KG1 (cell line): ENCODE measurements at regions not wholly inside any gene's neighbourhood (a gene's known extent, or its start where the extent isn't known, plus 50 kb on each side); places are given as distances from the start of the nearest gene placed in this dataset.

Experiments used
- DNase-seq: peaks from one replicate; lab custom pipeline; 2025; lab: John Stamatoyannopoulos, UW

DNA sequence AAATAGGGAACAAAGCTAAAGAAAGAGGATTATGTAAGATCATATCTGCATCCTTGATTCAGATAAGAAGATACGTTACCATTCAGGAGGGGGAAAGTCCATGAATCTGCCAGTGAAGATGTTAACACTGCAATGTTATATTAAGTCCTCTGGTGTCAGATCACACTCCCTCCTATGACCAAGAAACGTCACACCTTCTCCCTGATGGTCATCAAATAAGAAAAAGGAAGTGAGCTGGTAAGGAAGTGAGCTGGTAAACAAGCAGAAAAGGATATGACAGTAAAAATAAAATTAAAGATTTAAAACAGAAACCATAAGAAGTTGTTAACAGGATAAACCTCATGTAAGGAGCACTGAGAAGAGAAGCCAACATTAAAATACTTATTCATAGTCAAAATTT lies 340.2 kb downstream of the SEC23A start:
- DNase-seq, result no peak

DNA sequence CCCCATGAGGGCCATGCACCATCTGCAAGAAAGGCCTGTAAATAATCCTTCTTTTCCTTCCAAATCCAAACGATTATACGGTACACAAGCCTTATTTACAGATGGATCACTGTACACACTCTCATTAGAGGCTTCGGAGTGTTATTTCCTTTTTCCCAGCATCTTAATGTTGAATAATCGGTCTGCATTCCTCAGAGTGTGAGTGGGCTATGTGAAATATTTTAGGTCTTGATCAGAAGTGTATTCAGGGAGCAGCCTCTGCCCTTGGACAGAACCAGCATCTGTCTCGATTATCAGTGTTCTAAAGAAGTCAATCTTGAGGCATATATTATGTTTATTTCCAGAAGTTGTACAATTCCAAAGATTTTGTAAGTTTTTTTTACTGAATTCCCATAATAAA lies 340.6 kb downstream of the SEC23A start:
- DNase-seq, result no peak

DNA sequence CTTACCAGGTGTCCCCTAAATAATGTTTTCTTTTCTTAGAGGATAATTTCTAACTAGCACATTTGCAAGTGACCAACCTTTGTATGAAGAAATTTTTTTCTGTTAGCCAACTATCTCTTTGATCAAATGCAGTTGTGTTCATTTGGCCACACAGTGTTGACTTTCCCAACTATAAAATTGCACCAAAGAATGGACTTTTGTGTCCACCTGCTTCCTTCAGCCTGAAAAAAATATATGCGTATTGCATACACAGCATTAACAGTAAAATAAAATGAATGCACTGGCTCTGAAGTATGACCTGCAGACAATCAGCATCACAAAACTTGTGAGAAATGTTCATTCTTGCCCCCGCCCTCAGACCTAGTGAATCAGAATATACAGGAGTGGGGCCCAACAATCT lies 342.0 kb downstream of the SEC23A start:
- DNase-seq, result no peak

DNA sequence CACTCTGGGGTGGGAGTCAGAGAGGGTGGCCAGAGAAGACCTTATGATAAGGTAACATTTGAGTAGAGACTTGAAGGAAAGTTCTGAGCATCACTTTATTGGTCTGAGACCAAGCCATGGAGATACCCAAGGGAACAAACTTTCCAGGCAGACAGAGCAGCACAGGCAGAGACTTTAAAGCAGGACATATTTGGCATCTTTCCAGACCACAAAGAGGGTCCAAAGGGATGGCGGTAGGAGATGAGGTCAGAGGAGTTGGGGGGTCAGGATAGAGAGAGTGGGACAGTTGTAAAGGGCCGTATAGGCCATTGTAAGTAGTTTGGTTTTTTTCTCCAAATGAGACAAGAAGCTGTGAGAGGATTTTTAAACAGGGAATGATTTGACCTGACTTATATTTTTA lies 344.4 kb downstream of the SEC23A start:
- no peak for DNase-seq

DNA sequence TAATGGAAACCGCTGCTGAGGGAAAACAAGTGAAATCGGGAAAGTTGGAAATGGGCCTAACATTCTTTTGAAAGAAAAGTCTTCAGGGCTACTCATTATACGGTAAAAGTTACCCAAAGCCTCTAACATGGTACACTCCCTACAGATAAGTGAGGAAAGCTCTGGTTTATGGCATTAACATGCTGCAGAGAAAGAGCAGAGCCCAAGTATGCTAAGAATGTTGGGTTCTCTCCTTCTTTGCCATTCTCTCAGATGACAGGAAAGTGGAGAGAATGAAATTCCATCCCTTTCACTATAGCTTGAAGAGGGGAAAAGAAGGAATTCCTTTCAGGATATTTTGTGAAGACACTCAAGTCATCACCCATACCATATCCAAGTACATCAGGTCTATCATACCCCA lies 348.0 kb downstream of the SEC23A start:
- DNase-seq, result no peak

DNA sequence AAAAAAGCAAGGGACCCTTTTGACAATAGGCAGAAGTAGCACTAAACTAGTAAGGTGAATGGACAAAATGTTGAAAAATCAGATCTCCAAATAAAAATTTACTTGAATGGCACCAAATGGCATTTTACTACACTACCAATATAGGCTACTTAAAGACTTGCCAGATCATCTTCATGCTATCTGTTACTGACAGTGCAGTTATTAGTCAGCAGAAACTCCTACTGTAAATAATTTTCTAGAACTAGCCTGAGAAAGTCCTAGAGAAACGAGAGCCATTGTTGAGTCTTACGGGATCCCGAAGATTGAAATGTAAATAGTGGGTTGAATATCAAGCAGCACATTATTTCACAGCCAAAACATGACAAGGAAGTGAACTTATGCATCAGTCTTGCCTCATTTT lies 350.3 kb downstream of the SEC23A start:
- DNase-seq, result no peak

DNA sequence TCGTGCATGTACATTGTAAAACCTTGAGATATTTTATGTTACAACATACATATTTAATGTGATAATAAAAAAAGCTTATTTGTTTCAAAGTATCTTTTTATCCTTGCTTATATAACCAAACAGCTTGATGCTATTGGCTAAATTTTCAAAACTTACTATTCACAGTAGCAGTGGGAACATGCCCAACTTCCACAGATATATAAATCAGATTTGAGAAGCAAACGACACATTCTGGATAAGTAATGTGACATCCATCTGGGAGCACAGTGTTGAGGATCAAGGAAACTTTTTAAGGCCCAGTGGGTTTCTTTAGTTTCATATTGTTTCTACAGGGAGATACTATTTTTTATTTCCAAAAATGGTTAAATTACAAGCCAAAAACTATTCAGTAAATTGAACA lies 350.7 kb downstream of the SEC23A start:
- DNase-seq, result no peak

DNA sequence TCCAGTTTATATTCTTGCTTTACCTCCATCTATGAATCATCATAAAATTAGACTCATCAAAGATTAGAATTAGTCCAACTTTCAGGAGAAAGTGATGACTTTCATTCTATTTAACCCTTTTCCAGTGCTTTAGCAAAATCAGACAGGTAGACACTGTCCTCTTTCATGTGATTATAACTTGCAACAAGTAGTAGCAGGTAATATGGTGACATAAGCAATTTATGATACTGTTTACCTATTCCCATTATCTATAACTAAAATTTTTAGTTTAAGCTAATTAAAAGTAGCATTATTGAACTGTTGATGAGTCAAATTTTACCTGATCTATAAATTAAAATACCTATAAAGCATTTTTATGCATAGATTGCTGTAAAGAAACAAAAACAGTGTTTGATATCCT lies 351.6 kb downstream of the SEC23A start:
- DNase-seq, result no peak

DNA sequence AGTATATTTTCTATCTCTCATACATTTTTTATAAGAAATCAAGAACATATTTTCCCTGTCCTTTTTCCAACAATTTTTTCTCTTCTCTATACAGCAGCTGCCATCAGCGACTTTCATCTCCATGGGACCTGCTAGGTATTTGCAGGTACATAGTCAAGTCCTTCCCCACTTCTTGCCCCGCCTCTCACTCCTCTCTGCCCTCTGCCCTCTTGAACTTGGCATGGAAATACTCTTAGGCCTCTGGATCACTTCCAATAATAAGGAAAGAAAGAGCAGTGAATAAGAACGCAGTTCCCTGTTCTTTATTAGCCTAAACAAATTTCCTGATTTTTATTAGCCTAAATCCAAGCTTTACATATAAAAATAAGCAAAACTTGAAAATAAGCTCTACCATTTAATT lies 353.1 kb downstream of the SEC23A start:
- DNase-seq, result no peak

DNA sequence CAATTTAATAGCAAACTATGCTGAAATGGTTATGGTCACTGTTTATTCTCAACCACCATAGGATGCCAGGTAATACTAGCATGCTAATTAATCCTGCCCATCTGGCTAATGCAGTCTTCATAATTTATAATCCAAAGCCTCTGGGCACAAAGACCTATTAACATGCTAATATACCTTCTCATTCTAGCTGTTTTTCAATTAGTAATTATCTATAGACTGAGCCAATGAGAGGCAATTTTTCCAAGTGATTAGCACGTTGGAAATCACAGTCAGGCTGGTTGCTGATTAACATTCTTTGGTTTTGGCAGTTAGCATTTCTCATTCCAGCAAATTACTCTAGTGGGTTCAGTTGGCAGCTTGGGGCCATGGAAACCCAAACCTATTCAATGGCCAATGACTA lies 357.2 kb downstream of the SEC23A start:
- DNase-seq, result no peak

DNA sequence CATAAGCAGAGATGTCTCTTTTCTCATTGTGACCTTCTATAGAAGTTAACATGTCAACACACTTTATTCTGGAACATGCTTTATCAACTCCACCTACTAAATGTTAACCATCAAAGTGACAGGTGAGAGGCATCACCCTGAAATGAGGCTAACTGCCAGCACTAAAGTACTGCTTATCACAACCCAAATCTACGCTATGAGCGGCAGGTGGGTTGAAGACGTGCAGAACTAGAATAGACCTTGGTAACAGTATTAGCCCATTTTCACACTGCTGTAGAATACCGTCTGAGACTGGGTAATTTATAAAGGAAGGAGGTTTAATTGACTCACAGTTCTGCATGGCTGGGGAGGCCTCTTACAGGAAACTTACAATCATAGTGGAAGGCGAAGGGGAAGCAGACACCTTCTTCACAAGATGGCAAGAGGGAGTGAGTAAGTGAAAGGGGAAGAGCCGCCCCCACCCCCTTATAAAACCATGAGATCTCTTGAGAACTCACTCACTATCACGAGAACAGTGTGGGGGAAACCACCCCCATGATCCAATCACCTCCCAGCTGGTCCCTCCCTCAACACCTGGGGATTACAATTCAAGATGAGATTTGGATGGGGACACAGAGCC lies 359.0 kb downstream of the SEC23A start:
- no peak for DNase-seq

DNA sequence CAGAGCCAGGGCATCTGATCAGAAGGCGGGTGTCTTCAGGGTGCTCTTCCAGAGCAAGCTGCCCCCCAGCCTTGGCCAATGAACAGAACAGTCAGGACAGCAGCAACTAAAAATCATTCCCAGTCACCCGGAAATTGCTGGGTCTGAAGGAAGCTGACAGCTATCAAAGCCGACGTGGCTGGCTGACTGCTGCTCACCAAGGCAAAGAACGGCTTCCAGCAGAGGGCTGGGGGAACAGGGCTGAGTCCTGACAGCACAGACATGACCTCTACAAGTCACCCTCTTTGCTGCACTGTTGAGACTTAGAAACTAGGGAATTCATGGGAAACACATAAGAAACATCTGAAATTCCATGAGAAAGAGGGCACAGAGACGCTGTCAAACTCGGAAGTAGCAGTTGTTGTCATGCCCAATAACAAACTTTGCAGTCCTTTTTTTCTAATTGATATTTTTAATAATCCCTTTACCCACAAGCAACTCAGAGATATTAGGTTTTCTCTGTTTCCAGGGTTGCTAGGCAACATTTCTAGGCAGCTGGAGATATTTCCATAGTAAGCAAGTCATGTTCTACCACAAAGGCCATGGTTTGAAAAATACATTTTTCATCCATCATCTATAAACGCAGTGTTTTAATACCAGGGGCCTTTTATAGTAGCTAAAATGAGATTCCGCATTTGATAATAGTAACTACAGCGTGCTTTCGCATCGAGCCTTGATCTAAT lies 365.2 kb downstream of the SEC23A start:
- no peak for DNase-seq

DNA sequence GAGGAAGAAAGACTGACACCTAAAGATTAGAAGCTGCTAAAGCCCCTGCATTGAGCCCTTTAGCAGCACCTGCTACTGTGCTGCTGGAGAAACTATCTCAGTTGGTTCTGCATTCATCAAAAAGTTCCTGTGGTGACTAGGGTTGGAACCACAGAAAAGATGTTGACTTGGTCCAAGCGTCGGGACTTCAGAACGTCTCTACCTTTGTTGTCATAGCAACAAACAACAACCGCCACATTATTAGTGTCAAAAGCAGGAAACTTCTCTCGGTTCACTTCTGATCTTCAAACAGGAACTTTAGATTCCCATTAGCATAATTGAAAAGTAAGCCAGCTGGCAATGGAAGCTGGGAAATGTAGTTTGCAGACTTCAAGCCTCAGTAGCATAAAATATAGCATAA lies 368.0 kb downstream of the SEC23A start:
- no peak for DNase-seq

DNA sequence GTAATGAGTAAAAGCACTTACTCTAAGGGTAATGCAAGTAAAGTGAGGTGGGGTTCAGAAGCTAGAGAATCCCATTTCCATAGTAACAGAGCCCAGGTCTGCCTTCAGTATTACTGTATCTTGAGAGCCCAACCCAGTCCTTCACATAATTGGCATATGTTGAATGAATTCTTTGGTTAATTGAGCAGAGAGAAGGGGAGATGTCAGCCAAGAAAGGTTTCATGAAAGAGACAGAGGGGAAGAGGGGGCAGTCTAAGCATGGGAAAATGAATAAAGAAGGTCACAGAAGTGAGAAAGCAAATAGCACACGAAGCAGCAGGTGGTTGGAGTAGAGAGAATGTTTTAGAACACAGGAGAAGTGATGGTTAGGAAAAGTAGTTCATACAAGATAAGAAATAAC lies 371.1 kb downstream of the SEC23A start:
- DNase-seq, result no peak

DNA sequence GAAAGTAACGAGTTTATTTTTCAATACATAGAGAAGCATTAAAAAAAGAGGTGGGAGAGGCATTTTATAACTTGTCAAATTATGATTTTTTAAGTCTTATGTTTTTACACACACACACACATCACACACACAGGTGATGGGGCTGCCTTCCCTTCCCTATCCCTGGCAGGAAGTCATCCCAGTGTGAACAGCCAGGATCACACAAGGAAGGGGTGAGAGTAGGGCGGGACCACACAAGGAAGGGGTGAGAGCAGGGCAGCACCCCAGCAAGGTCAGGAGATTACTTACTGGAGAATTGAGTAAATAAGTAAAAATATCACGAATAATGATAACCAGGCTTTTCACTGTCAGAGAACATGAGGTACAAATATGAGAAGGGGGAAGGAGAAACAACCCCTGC lies 372.6 kb downstream of the SEC23A start:
- no peak for DNase-seq

DNA sequence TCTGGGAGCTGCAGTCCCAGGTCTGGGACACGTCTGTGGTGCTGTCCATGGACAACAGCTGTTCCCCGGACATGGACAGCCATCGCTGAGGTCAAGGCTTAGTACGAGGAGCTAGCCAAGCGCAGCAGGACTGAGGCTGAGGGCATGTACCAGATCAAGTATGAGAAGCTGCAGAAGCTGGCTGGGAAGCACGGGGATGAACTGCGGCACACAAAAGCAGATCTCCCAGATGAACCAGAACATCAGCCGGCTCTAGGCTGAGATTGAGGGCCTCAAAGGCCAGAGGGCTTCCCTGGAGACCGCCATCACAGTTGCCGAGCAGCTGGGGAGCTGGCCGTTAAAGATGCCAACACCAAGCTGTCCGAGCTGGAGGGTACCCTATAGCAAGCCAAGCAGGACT lies 375.3 kb downstream of the SEC23A start:
- DNase-seq, result no peak

DNA sequence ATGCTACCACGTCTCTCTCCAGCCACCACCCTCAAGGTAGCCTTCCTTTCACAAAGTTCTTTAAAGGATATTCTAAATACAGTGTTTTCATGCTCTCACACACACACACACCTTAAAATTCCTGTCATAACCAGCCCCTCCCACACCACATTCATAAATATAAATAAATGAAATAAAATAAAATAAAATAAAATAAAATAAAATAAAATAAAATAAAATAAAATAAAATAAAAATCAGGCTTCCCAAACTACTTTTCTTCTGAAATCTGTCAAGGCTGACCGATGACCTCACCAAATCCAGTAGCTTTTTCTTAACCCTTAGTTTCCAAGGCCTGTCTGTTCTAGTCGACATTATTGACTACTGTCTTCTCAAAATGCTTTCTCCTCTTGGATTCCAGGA lies 378.4 kb downstream of the SEC23A start:
- no peak for DNase-seq

DNA sequence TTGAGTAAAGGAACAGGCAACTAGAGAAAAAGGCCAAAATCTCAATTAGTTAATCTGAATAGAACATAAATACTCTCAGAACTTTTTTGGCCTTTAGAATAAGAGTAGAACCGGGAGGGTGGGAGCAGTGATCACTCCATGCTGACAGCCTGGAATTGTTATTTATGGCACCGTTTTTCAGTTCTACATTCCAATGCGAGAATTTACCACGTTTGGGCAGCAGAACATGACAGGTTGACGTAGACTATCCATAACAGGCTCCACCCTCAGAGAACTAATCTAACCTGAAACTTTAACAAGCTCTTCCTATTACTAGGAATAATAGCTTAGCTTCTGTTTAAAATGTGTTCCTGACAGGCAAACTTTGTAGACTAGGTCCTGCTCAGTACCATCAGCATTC lies 379.1 kb downstream of the SEC23A start:
- no peak for DNase-seq

DNA sequence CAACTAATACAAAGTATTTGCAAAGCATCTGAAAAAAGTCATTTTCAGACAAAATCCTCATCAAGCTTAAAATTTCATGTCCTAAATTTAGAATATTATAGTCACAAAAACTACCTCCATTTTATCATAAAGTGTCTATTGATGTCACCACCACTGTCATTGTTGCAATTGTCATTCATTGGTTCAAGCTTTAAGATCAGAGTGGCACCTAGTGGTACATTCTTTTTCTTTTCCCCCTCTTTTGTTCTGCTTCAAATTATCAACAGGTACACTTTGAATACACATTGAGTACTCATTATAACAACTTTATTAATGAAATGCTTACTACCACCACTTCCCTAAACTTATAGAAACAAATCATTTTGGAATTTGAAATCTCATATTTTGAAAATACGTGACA lies 379.8 kb downstream of the SEC23A start:
- no peak for DNase-seq

DNA sequence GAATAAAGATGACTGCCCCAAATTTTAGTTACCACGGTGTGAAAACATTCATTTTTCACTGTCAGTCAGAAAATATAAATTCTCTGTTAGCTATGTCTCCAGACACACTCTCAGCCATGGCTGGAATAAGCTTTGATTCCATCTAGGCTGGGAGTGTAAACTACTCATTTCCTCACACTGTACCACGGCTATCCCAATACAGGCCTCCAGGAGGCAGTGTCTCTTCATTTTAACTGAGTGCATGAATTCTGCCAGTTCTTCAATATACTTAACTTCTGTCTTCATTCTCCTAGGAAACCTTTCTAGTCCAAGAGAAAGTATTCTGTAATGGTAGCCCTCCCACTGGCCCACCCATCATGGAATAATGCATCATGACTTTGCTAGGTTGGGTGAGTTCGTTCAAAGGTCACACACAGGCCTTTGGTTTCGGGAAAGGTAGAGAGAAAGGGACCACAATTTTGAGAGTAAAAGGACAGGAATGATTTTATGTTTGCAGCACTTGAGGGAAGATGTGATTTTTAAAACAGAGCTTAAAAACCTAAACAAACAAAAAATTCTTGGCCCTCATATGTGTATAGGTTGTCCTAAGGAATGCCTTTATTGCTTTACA lies 381.1 kb downstream of the SEC23A start:
- DNase-seq, result peak; percentile 31

DNA sequence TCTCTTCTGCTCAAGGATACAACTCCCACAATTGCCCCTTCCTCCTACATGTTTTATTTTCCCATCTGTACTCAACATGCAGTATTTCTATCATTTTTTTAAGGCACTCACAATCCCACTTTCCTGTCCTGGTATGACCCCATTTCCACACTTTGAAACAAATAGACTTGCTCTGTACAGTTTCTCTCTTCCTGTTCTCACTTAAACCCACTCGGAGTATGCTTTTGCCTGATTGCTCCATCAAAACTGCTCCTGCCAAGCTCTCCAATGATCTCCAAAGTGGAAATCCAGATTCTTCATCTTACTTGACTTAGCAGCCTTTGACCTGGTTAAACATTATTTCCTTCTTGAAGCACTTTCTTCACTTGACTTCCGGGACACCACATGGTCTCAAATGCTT lies 384.5 kb downstream of the SEC23A start:
- DNase-seq, result no peak

DNA sequence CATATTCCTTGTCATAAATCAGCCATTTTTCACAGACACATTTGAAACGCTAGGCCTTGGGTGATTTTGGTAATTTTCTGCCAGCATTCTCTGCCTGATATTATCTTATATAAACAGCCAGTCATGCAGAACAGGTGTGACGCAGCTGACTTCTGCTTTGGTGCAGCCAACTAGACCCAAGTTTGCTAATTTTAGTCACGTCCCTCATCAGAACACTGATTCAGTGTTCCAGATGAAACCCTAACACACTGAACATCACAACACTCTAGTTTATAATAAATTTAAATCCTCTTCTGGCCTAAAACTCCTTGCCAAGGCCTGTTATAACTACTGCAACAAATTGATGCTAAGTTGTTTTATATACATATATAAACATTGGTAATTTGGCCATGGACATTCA lies 386.1 kb downstream of the SEC23A start:
- DNase-seq, result no peak

DNA sequence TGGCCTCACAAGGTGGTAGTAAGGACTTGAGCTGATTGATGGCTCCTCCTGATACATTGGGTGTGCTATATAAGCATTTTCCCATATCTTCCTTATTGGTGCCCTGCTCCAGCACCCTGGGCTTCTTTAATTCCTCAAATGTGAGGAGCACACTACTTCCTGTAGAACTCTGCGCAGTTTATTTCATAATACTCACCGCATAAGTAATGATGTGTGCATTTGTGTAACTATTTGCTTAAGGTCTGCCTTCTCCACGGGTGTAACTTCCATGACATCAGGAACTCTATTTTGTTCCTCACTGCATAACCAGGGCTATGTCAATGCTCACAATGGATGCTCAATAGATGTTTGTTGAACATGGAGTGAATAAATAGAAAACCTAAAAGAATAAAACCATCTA lies 392.2 kb downstream of the SEC23A start:
- no peak for DNase-seq

DNA sequence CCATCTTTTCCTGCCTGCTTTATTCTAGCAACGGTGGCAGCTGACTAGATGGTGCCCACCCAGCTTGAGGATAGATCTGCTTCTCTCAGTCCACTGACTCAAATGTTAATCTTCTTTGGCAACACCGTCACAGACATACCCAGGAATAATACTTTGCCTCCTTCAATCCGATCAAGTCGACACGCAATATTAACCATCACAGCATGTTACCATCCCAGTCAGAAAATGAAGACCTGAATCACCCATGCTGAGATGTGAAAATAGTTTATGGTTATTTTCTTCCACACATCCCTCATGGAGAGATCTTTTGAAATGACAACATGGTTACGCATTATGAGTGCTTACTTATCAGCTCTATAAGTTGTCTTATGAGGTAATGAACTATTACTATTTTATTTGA lies 392.8 kb downstream of the SEC23A start:
- no peak for DNase-seq
